Loucy (cell line): ENCODE measurements at regions not wholly inside any gene's neighbourhood (a gene's known extent, or its start where the extent isn't known, plus 50 kb on each side); places are given as distances from the start of the nearest gene placed in this dataset.

Experiments
- CTCF ChIP-seq: fragments of 200-600 bp; sonication (generic); conservative IDR thresholded peaks from 2 replicates; pipeline ENCODE4 v1.5.1; 2014; ENCODE audit warnings: mild to moderate bottlenecking, antibody characterized with exemption, low read length
- EZH2phosphoT487 ChIP-seq: fragments of 200-600 bp; IDR thresholded peaks from 2 replicates; pipeline ENCODE4 v1.6.1; 2018; ENCODE audit warnings: antibody characterized with exemption, mild to moderate bottlenecking, moderate library complexity, borderline replicate concordance

DNA sequence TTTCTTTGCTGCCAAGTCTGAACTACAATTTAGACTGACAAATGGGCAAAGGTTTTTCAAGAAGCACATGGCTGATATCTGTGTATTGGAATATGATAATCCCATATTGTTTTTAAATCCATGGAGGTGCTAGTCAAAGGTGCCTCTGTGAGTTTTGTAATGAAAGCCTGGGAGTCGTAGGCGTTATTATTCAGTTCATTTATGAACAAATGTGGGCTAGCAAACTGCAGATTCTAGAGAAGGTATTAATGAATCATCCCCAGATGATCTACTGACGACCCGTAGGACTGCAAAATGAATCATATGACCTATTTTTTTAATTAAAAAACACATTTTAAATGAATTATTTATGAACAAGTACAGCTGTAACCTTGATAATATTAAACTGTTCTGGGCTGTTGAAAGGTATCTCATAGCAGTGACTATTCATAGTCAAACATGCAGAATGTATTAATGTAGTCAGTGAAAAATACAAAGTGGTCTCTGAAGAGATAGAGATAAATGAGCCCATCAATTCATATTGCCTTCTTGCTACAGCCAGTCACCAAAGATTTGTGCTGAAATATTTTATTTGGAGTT lies 1317.8 kb upstream of the MAP3K7 start:
- TF ChIP-seq CTCF = no peak
- no peak for TF ChIP-seq EZH2phosphoT487
